ENCODE measurements at regions not wholly inside any gene's neighbourhood (a gene's known extent, or its start where the extent isn't known, plus 50 kb on each side); places are given as distances from the start of the nearest gene placed in this dataset.

GRCh38 chr3:83938491-83938890, 1020.3 kb upstream of the CADM2 start:
- no peak overlapping the region for H3K4me3 ChIP-seq (ENCODE audit: low read length)
- TF ChIP-seq MXI1 (conservative IDR thresholded peaks at IDR 0.05; ENCODE audit: poor library complexity, severe bottlenecking) (no peak), POLR2AphosphoS5 (IDR thresholded peaks at IDR 0.05) (no peak), SMC3 (conservative IDR thresholded peaks at IDR 0.05; ENCODE audit: poor library complexity) (no peak), RAD21 (conservative IDR thresholded peaks at IDR 0.05) (no peak), EP300 (conservative IDR thresholded peaks at IDR 0.05; ENCODE audit: poor library complexity, severe bottlenecking) (no peak), REST (IDR thresholded peaks at IDR 0.05; ENCODE audit: borderline replicate concordance) (no peak)
- H3K9me2 ChIP-seq (ENCODE audit: insufficient read depth, low read length): no peaks in the 10 kb centered on the region
- H4K20me1 ChIP-seq (ENCODE audit: insufficient read depth): no peaks in the 10 kb centered on the region
- no peaks in the 10 kb centered on the region for H3K79me2 ChIP-seq (replicated peaks; ENCODE audit: insufficient read depth, low read length)
- H3K4me2 ChIP-seq (ENCODE audit: low read length): no peak overlapping the region
- no peaks in the 10 kb centered on the region for H3F3A ChIP-seq (ENCODE audit: insufficient read depth, low read length, poor library complexity, severe bottlenecking)
- no peak overlapping the region for H3K27ac ChIP-seq (ENCODE audit: low read length)
- H3K27me3 ChIP-seq (ENCODE audit: insufficient read depth, low read depth, low read length): no peaks in the 10 kb centered on the region
- H3K9me3 ChIP-seq (ENCODE audit: low read length): no peaks in the 10 kb centered on the region
- H3K36me3 ChIP-seq (ENCODE audit: insufficient read depth, low read length): no peaks in the 10 kb centered on the region
- H3K9ac ChIP-seq (ENCODE audit: low read length): no peak overlapping the region
- H2AFZ ChIP-seq (ENCODE audit: low read depth, low read length): no peak overlapping the region

- no peak overlapping the region for H3K9ac ChIP-seq (ENCODE audit: low read length)
- no peaks in the 10 kb centered on the region for H3F3A ChIP-seq (ENCODE audit: insufficient read depth, low read length, poor library complexity, severe bottlenecking)
- H3K4me3 ChIP-seq (ENCODE audit: low read length): no peak overlapping the region
- no peaks in the 10 kb centered on the region for H3K36me3 ChIP-seq (ENCODE audit: insufficient read depth, low read length)
- H3K9me3 ChIP-seq (ENCODE audit: low read length): no peaks in the 10 kb centered on the region
- H3K9me2 ChIP-seq (ENCODE audit: insufficient read depth, low read length): no peaks in the 10 kb centered on the region
- TF ChIP-seq EZH2 (IDR thresholded peaks at IDR 0.05; ENCODE audit: borderline replicate concordance, insufficient read depth, low read length, poor library complexity, severe bottlenecking): no peak
- no peak for TF ChIP-seq REST (IDR thresholded peaks at IDR 0.05; ENCODE audit: borderline replicate concordance)
- TF ChIP-seq POLR2AphosphoS5 (IDR thresholded peaks at IDR 0.05): no peak
- TF ChIP-seq RAD21 (conservative IDR thresholded peaks at IDR 0.05): no peak
- no peak for TF ChIP-seq TAF1 (IDR thresholded peaks at IDR 0.05; ENCODE audit: low read depth)
- no peak for TF ChIP-seq SMC3 (conservative IDR thresholded peaks at IDR 0.05; ENCODE audit: poor library complexity)
- no peak for TF ChIP-seq CTCF (IDR thresholded peaks at IDR 0.05; ENCODE audit: poor library complexity, severe bottlenecking)
- no peak for TF ChIP-seq EP300 (conservative IDR thresholded peaks at IDR 0.05; ENCODE audit: poor library complexity, severe bottlenecking)
- no peak for TF ChIP-seq MXI1 (conservative IDR thresholded peaks at IDR 0.05; ENCODE audit: poor library complexity, severe bottlenecking)
- no peaks in the 10 kb centered on the region for H4K20me1 ChIP-seq (ENCODE audit: insufficient read depth)
- H3K79me2 ChIP-seq (replicated peaks; ENCODE audit: insufficient read depth, low read length): no peaks in the 10 kb centered on the region
- H3K27ac ChIP-seq (ENCODE audit: low read length): no peak overlapping the region
- H3K27me3 ChIP-seq (ENCODE audit: insufficient read depth, low read depth, low read length): no peaks in the 10 kb centered on the region
- no peak overlapping the region for H3K4me2 ChIP-seq (ENCODE audit: low read length)
- no peak overlapping the region for H2AFZ ChIP-seq (ENCODE audit: low read depth, low read length)
Observed at GRCh38 chr3:83941990-83942745, 1016.6 kb upstream of the CADM2 start.
